Right lobe of liver (tissue), 4 donors: ENCODE measurements at regions not wholly inside any gene's neighbourhood (a gene's known extent, or its start where the extent isn't known, plus 50 kb on each side); places are given as distances from the start of the nearest gene placed in this dataset.

Source experiments
- POLR2A ChIP-seq: fragments of 450-650 bp; IDR thresholded peaks from one replicate; pipeline ENCODE4 v1.6.1; 2017; ENCODE audit warnings: antibody characterized with exemption, mild to moderate bottlenecking
- TF ChIP-seq, protein P1 (sequence below), 4 donors: fragments of 200-600 bp in 3 of 4; fragments of 450-650 bp in 1 of 4; IDR thresholded peaks; one replicate each; pipeline versions ENCODE4 v1.5.1 to v1.8.0; 2016 to 2022; ENCODE audit warnings: antibody characterized with exemption in 4 of 4, mild to moderate bottlenecking in 2 of 4
- donor health status: DM: no; HTN: no; CAD: no.
- donor health status: DM: no; HTN: no; CAD: no.
- donor health status: DM: no; HTN: yes; CAD: no.

DNA sequence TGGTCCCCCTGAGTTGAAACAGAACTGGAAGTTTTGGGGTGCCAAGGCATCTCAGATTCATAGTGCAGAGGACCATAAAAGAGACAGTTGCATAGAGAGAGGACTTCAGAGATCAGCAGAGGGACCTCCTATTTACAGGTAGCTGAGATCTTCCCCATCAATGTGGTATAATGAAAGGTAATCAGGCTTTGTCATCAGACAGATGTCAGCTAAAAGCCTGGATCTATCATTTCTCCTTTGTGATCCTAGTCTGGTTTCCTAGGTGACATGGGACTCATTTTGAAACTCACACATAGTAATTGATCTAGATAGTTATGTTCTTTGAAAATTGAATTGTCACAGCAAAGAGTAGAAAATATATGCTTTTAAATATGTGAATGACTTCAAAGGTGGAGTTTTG, 443.5 kb upstream of the MAP2 start:
- TF ChIP-seq, protein P1, sequence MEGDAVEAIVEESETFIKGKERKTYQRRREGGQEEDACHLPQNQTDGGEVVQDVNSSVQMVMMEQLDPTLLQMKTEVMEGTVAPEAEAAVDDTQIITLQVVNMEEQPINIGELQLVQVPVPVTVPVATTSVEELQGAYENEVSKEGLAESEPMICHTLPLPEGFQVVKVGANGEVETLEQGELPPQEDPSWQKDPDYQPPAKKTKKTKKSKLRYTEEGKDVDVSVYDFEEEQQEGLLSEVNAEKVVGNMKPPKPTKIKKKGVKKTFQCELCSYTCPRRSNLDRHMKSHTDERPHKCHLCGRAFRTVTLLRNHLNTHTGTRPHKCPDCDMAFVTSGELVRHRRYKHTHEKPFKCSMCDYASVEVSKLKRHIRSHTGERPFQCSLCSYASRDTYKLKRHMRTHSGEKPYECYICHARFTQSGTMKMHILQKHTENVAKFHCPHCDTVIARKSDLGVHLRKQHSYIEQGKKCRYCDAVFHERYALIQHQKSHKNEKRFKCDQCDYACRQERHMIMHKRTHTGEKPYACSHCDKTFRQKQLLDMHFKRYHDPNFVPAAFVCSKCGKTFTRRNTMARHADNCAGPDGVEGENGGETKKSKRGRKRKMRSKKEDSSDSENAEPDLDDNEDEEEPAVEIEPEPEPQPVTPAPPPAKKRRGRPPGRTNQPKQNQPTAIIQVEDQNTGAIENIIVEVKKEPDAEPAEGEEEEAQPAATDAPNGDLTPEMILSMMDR (IDR thresholded peaks at IDR 0.05): no peak
- TF ChIP-seq POLR2A: no peak
